HG02759 (cell line): ENCODE measurements at regions not wholly inside any gene's neighbourhood (a gene's known extent, or its start where the extent isn't known, plus 50 kb on each side); places are given as distances from the start of the nearest gene placed in this dataset.
"Not testable (repeated sequence)": the region's sequence is repeated elsewhere in the genome, so short reads cannot be mapped to it uniquely, and the experiment has no call there.

Source experiments
- ATAC-seq: cut with Tn5 transposase; IDR thresholded peaks from one replicate; pipeline ENCODE4 v1.9.1; 2021; ENCODE audit warnings: mild to moderate bottlenecking, moderate library complexity; ENCODE audit not compliant: unreplicated experiment

DNA sequence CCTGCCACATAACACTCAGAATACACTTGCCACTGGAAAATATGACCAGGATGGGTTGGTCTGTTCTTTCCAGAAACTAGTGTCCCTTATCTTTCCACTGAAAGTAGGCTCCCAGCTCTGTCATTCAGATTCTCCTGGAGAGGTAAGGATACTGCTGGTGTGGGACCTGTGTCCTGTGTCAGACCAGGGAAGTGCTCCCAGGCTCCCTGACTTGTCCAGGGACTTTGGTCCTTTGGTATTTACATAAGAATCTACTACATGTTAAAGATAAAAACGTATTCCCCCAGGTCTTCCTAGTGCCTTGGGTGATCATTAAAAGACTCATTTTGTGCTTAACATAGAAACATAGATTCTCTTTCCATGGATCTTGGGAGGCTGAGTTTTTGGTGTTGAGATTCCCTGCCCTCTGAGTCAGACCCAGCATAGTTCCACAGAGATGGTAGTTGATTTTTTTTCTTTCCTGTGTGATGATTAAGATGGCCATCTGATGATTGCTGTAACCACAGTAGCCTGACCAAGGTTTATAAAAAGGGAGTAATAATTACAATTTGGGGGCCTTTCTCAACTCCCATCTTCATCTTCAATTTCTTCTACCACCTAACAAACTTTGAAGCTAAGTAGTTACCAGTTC, 159.8 kb upstream of the JADE1 start:
- no peak for ATAC-seq

GRCh38 chr4:128649161-128649560, 160.3 kb upstream of the JADE1 start:
- ATAC-seq: no peak

GRCh38 chr4:128648021-128648420, 161.5 kb upstream of the JADE1 start:
- no peak for ATAC-seq

- ATAC-seq: not testable (repeated sequence)
These were observed 162.6 kb upstream of the JADE1 start for GRCh38 chr4:128646893-128647292.

DNA sequence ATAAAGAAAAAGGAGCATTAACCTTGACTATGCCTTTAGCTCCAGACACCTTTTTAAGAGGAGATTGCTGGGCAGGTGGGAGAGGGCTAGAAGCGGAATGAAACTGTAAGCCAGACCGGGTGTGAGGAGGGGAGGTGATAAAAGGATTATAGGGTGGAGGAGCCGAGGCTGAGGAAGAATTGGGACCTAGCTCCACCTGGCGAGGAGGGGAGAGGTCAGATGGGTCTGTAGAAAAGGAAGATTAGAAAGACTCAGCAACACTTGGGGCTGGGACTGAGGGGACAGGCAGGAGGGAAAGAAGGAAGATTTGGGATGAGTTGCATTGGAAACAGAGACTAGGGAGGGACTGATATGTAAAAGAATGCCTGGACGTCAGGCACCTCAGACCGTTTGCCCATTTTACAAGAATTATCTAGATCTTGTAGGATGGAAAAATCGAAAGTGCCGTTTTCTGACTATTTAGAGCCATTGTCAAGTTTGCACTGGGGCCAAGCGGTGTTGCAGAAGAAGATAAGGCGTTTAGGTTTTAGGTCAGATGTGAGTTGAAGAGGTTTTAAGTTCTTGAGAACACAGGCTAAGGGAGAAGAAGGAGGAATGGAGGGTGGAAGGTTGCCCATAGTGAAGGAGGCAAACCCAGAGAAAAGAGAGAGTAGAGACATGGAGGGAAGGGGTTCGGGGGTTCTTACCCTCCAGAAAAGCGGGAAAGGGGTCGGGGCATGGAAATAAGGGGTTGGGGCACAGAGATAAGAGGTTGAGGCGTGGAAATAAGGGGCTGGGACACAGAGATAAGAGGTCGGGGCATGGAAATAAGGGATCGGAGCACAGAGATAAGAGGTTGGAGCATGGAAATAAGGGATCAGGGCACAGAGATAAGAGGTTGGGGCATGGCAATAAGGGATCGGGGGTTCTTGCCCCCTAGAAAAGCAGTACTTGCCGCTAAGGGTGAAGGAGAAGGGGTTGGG, 164.5 kb upstream of the JADE1 start:
- not testable (repeated sequence) for ATAC-seq

GRCh38 chr4:128644107-128644506, 165.4 kb upstream of the JADE1 start:
- ATAC-seq: not testable (repeated sequence)

- not testable (repeated sequence) for ATAC-seq
These were observed 167.9 kb upstream of the JADE1 start for GRCh38 chr4:128641566-128641965.

GRCh38 chr4:128639541-128640270, 169.8 kb upstream of the JADE1 start:
- no peak for ATAC-seq

GRCh38 chr4:128636906-128637305, 172.6 kb upstream of the JADE1 start:
- ATAC-seq: no peak

DNA sequence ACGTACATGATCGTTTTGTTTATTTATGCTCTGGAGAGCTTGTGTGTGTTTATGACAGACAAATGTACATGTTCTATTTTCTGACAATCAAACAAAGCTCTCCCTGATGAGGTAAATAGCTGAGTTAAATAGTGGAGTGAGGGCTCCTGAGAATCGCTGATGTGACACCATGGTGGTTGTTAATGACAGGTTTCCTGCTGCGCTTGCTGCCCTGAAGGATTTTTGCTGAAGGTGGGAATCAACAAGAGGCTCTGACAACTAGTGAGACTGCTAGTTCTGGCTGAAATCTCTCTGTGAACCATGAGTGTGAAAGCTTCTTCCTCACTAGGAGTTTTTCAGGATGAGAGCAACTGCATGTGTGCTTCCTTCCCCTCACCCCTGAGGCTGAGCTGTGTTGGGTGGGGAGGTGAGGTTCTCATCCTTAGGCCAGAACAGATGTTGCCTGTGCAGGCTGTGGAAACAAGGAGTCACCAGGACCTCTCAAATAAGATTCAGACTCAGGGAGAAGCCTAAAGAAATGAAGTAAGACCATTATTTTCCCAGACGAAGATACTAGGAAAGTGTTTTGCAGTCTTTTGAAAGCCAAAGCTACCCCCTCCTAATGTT, 173.4 kb upstream of the JADE1 start:
- no peak for ATAC-seq

DNA sequence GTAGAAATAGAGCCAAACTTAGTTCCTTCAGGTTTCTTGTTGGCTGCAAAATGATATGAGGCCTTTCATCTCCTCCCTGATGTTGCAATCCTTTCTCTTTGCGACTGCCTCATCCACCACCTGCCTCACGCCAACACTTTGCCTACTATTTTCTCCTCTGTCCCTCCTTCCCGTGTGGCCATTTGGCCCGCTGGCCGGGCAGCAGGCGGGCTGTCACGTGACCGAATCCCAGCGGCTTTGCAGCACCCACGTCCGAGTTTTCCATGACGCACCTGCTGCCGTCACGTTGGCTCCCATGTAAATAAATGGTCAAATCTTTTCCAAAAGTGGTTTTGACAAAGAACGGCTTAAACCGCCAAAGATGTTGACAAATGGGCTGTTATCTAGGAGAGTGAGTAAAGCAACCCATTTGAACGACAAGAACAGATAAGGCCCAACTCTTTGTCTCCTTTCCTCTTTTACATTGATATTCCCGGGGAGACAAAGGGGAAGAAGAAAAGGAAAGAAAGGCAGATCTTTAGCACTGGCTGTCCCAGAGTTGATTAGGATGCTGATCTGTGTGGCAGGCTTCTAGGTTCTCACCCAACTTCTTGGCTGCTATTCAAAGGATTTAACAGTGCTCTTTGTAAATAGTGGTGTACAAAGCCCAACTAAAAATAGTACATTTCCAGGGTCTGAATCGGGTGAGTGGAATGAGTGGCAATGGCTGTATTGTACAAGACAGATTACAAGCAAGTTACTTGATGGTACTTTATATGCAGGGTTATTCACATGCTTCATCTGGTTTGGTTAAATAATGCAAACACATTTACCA, 174.2 kb upstream of the JADE1 start:
- no peak for ATAC-seq

- no peak for ATAC-seq
These were observed 176.4 kb upstream of the JADE1 start for GRCh38 chr4:128633067-128633466.

DNA sequence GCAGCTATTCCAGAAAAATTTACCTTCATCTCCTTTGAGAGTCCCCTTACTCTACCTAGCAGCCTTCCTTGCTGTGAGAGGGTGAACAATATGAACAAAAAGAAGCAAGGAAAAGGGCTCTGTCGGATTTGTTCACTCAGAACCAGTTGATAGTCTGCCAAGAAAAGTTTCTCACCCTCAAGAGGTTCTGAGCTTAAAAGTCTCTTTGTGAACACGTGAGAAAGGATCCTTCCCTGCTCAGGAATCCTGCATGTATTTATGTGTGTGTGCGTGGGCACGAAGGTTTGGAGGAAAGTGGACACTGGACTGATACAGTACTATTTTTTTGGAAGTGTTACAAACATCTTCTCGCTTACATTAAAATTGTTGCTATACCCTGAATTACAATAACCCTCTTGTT, 178.6 kb upstream of the JADE1 start:
- no peak for ATAC-seq

- no peak for ATAC-seq
These were observed 185.8 kb upstream of the JADE1 start for GRCh38 chr4:128623508-128624215.

DNA sequence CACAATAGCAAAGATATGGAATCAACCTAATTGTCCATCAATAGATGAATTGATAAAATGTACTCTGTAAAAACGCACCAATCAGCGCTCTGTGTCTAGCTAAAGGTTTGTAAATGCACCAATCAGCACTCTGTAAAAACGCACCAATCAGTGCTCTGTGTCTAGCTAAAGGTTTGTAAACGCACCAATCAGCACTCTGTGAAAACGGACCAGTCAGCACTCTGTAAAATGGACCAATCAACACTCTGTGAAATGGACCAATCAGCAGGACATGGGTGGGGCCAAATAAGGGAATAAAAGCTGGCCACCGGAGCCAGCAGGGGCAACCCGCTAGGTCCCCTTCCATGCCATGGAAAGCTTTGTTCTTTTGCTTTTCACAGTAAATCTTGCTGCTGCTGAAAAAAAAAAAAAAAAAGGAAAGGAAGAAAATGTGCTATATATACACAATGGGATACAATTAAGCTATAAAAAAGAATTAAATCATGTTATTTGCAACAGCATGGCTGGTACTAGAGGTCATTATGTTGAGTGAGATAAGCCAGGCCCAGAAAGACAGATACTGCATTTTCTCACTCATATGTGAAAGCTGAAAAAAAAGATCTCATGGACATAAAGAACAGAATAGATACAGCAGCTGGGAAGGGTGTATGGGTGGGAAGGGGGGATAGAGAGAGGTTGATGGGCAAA, 189.1 kb upstream of the JADE1 start:
- ATAC-seq: not testable (repeated sequence)

- no peak for ATAC-seq
These were observed 194.3 kb upstream of the JADE1 start for GRCh38 chr4:128615197-128615596.

- ATAC-seq: no peak
These were observed 201.5 kb upstream of the JADE1 start for GRCh38 chr4:128608006-128608405.

DNA sequence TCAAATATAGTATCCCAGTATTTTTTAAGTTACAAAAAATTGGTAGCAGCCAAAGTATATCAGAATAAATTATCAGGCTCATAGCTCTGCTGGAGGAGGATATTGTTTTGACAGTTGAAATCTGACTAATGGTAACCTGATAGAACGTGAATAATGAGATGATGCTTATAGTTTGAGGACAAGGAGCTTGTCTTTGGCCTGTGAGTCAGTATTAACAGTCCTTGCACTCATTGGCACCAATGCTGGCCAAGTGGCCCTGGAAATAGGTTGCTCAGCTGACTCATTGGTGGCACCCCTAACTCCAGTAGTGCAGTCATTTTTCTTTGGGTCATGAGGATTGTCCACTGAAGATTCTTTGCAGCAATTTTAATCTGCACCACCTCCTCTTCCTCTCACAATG, 203.3 kb upstream of the JADE1 start:
- no peak for ATAC-seq

GRCh38 chr4:128604840-128605239, 204.7 kb upstream of the JADE1 start:
- no peak for ATAC-seq
